ENCODE measurements at regions not wholly inside any gene's neighbourhood (a gene's known extent, or its start where the extent isn't known, plus 50 kb on each side); places are given as distances from the start of the nearest gene placed in this dataset.
"Not testable (repeated sequence)": the region's sequence is repeated elsewhere in the genome, so short reads cannot be mapped to it uniquely, and the experiment has no call there.

GRCh38 chr13:22929381-22930126 lies 251.2 kb upstream of the SGCG start:
- no peak for DNase-seq

GRCh38 chr13:22931576-22931975 lies 249.2 kb upstream of the SGCG start:
- DNase-seq, result no peak

DNA sequence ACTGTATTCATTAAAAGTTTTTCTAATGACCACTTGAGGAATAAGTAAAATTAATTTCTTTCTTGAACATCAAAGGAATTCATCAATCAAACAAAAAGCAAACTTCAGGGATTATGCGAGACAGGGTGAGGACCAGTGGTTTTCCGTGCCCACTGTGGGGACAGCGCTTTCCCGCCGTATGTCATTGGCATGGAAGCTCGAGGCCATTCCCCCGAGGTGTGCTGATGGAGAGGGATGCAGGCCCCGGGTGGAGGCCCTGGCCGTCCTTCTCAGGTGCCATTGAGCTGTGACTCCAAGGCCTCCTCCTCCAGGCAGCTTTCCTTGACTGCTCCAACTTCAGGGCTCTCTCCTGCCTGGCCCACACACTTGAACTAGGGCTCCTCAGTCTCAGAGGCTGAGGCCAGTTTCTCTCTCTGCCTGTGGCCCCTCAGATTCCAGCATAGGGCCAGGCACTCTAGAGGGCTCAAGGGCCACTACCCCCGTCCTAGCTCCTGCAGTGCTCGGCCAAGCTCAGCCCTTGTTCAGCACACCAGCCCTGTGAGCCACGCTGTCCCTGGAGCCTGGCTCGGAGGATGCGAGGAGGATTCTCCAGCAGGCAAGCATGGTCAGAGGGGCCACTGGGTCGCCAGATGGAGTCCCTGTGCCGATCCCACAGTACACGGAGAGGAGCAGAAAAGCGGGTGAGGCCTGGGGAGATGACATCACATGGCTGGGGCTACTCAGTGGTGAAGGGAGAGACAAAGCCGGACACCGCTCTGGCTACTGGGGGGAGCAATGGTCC lies 248.0 kb upstream of the SGCG start:
- DNase-seq, result not testable (repeated sequence)

DNA sequence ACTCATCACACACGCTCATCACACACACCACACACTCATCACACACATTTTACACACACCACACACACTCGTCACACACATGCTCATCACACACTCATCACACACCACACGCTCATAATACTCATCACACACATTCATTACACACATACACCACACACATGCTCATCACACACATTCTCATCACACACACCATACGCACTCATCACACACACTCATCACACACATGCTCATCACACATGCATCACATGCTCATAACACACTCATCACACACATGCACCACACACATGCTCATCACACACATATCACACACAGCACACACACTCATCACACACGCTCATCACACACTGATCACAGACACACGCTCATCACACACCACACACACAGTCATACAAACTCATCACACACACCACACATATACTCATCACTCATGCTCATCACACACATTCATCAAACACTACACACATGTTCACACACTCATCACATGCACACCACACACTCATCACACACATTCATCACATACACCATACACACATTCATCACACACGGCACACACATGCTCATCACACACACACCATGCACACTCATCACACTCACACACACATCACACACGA lies 247.1 kb upstream of the SGCG start:
- no peak for DNase-seq

- no peak for DNase-seq
Observed at GRCh38 chr13:22934744-22935523, 245.8 kb upstream of the SGCG start.

- no peak for DNase-seq
Observed at GRCh38 chr13:22936228-22936627, 244.6 kb upstream of the SGCG start.

- DNase-seq, result no peak
Observed at GRCh38 chr13:22937241-22937640, 243.5 kb upstream of the SGCG start.

- DNase-seq, result no peak
Observed at GRCh38 chr13:22937953-22938352, 242.8 kb upstream of the SGCG start.

DNA sequence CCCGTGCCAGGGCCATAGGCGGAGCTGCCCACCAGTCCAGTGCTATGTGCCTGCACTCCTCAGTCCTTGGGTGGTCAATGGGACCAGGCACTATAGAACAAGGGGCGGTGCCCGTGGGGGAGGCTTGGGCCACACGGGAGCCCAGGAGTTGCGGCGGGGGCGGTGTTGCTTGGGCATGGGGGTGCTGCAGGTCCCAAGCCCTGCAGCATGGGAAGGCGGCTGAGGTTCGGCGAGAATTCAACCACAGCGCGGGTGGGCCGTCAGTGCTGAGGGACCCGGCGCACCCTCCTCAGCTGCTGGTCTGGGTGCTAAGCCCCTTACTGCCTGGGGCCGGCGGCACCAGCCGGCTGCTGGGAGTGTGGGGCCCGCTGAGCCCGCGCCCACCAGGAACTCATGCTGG lies 242.2 kb upstream of the SGCG start:
- no peak for DNase-seq

DNA sequence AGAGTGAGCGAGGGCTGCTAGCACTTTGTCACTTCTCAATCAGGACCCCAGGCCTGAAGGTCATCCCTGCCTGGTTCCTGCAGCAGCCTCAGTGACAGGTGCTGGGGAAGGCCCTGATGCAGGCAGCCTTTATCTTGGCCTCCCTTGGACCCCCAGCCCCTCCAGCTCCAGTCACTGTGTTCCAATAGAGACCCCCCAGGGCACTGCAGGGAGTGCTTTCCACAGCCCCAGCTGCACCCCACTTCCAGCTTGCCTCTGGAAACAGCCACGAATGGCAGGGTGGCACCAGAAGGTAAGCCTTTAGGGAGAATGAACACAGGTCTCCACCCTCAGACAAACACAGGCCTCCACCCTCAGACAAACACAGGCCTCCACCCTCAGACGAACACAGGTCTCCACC lies 241.6 kb upstream of the SGCG start:
- no peak for DNase-seq

DNA sequence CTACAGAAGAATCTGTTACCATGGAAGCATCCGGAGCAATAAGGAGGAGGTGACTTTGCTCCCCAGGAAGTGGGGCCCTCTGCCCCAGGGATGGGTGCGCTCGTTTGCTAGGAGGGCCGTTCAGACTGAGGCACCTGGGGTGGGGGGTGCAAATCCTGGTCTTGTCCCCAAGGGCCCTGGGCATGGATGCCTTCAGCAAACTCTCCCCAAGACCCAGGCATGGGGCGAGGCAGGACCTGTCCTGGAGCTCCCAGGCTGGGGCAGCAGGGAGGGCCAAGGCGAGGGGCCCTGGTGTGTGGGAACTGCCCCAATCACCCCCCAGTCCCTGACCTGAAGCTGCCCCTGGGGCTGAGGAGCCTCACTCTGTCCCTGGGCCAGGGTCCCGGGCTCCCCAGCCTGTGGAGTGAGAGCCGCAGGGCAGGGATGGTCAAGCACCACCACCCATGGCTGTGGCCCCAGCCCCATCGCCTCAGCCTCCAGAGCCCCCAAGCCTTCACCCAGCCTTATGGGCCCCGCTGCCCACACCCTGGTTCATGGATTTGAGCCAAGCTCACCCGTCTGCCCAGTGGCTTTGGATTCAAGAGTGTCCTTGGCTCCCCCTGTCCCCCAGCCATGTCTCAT lies 240.6 kb upstream of the SGCG start:
- no peak for DNase-seq

DNA sequence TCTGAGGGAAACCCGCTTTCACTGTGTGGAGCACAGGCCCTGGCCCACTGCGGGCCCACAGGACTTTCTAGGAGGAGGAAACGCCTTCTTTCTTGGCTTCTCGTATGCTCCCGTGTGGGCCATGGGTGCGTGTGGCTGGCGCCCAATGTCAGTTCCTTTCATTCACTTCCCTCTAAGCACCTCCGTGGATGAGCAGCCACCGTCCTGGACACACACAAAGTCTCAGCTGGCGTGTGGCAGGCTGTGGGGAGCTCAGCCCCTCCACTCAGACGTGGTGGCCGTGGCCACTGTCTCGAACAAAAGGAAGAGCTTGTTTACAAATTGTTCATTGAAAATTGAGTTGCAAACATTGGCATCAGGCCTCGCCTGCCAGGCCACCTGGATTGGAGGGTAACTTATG lies 240.0 kb upstream of the SGCG start:
- DNase-seq, result peak; percentile 7

- DNase-seq, result not testable (repeated sequence)
Observed at GRCh38 chr13:22941495-22941894, 239.3 kb upstream of the SGCG start.

- not testable (repeated sequence) for DNase-seq
Observed at GRCh38 chr13:22942831-22943230, 237.9 kb upstream of the SGCG start.

DNA sequence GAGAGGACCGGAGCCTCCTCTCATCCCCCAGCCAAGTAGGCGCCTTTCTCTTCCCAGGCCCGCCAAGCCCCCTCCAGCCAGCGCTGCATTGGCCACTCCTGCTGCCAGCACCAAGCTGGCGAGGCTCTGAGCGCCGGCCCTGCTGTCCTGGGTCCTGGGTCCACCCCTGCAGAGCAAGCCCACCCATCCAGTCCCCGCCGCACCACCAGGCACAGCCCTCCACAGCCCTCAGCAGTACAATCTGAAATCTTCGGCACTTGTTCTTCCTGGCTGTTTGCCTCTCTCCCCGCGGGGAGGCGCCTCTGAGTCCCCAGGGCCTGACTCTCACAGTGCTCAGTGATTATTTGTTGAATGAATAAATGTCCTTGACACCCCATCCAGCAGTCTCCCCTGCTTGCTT lies 236.4 kb upstream of the SGCG start:
- no peak for DNase-seq

GRCh38 chr13:22945321-22946226 lies 235.2 kb upstream of the SGCG start:
- DNase-seq, result no peak

DNA sequence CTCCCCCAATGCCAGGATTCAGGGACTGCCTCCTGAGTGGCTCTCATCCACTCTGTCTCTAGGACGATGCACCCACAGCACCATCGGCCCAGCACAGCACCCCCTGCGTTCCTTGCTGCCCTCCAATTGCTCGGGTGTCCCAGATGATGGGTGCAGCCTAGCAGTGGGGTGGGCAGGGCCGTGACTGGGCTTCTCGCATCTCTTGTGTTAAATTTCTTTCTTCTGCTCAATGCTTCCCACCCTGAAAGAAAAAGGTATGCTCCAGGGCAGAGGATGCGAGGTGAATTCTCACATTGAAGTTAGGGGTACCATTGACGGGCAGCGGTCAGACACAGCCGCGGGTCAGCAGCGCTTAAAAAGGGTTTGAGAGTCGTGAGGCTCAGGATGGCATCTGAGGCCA lies 232.4 kb upstream of the SGCG start:
- DNase-seq, result no peak

- DNase-seq, result not testable (repeated sequence)
Observed at GRCh38 chr13:22952018-22952417, 228.8 kb upstream of the SGCG start.

DNA sequence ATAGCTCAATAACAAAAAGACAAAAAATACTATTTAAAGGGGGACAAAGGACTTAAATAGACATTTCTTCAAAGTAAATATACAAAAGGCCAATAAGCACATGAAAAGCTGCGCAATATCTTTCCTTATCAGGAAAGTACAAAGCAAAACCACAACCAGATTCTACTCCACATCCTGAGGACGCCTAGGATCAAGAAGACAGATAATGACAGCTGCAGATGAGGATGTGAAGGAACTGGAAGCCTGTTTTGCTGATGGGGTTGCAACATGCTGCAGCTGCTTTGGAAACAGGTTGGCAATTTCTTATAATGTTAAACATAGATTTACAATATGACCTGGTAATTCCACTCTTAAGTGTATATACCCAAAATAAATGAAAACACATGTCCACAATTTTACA lies 225.6 kb upstream of the SGCG start:
- not testable (repeated sequence) for DNase-seq

DNA sequence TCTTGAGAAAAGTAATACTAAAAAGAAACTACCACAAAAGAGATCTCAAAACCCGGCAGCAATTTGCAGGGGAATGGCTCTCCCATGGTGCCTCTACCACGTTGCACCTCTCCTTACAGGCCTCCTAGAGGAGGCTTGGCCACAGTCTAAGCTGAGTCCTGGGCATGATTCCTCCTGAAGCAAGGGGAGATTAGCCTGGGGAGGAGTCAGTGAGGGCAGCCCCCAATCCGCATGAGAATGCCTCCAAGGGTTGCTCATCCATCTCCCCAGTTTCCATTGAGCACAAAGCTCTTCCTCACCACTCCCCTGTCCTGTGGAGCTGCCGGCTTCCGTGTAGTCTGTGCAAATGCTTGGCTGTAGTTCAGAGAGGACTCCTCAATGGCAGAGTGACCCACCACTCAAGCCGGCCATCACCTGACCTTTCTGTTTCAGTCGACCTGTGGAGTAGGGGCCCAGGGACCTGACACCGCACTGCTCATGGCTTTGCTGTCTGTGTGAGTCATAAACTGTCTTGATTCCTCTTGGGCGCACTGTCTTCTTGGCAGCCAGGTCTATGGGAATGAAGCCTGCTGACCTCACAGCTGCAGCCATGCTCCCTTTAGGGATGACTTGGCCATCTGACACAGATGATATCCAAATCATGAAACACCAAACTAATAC lies 224.2 kb upstream of the SGCG start:
- DNase-seq, result not testable (repeated sequence)

- DNase-seq, result not testable (repeated sequence)
Observed at GRCh38 chr13:22959859-22960258, 220.9 kb upstream of the SGCG start.

Data from NCI-H1092 treated with DMSO at 0.1 percent for 48 hours (cell line).